ENCODE measurements at regions not wholly inside any gene's neighbourhood (a gene's known extent, or its start where the extent isn't known, plus 50 kb on each side); places are given as distances from the start of the nearest gene placed in this dataset.

DNA sequence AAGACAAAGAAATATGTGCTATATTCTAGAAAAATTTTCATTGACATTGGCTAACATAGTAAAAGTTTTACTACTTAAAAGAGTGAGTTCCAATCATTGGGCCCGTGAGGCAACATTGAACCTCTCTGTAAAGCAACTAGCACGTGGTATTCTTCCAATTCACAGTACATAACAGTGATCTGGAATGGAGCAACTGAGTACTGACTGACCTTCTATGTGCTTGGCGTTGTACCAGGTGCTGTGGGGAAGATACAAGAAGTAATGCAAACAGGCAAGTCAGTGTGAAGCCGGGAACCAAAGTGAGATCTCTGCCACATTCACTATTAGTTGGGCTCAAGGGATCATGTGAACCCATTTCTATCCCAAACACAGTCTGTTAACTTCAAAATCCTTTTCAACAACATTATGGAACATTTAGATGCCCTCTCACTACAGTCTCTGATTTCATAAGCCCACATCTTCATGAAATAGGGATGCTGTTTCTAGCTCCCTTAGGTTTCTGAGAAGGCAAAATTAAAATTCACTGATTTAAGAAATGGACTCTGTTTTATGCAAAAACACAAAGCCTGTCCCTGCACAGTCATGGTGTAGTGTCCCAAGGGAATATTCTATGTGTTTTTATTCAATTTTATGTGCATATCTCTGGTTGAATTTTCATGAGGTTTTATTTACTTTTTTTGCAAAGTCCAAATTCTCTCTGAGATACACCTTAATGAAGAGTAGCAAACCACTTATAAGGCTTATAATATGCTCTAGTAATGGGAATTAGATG, 61.8 kb upstream of the NCAM1 start:
- DNase-seq (ENCODE audit: low read depth in 2 of 2) = no peak

GRCh38 chr11:112901924-112902323, 59.3 kb upstream of the NCAM1 start:
- DNase-seq (ENCODE audit: low read depth in 2 of 2) = no peak

DNA sequence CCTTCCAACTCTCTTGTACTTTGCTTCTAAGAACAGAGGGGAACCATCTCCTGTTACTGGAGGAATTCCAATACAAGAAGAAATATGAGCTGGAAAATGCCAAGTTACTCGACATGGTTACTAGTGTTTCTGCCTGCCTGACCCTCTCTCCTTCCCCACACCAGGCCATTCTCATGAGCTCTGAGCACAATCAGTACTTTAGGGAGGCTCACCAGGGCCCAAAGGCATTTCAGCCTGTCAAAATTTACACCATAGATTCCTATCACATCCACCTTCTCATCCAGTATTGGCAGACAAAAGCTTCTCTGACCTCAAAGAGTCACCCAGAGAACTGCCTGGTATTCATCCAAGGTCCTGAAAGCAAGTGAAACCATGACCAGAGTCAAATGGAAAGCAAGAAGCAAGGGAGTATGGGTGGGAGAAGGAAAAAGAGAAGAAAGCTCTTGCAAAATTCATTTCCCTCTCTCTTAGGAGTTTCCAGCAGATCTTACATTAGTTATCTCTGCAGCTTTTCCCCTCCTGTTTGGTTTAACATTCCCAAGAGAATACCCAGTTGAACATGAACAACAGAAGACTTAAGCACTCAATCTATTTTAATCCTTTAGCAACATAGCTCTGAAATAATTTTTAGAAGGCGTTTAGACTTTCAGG, 58.7 kb upstream of the NCAM1 start:
- no peak for DNase-seq (ENCODE audit: low read depth in 2 of 2)

GRCh38 chr11:112903340-112903739, 57.9 kb upstream of the NCAM1 start:
- no peak for DNase-seq (ENCODE audit: low read depth in 2 of 2)

- DNase-seq (ENCODE audit: low read depth in 2 of 2) = no peak
Observed at GRCh38 chr11:112911124-112911523, 50.1 kb upstream of the NCAM1 start.
